ENCODE measurements at regions not wholly inside any gene's neighbourhood (a gene's known extent, or its start where the extent isn't known, plus 50 kb on each side); places are given as distances from the start of the nearest gene placed in this dataset.

- no peak for ATAC-seq
- no peak for TF ChIP-seq POU6F1 (CRISPR knock-in tag; IDR thresholded peaks at IDR 0.05; ENCODE audit: borderline replicate concordance, low read depth)
- no peak for TF ChIP-seq TCF4 (CRISPR knock-in tag; IDR thresholded peaks at IDR 0.05; ENCODE audit: borderline replicate concordance)
- no peak for TF ChIP-seq TOX (CRISPR knock-in tag; IDR thresholded peaks at IDR 0.05; ENCODE audit: borderline replicate concordance)
- no peak for TF ChIP-seq ZNF8 (CRISPR knock-in tag; IDR thresholded peaks at IDR 0.05)
- no peak for TF ChIP-seq ESRRG (CRISPR knock-in tag; IDR thresholded peaks at IDR 0.05)
Observed at GRCh38 chr2:150788426-150789140, 301.1 kb upstream of the RND3 start.

- TF ChIP-seq ZC3H10 (CRISPR knock-in tag; IDR thresholded peaks at IDR 0.05): no peak
- no peak for TF ChIP-seq ZFP3 (CRISPR knock-in tag; IDR thresholded peaks at IDR 0.05)
- TF ChIP-seq CSDC2 (CRISPR knock-in tag; IDR thresholded peaks at IDR 0.05): no peak
- no peak for TF ChIP-seq GLIS3 (CRISPR knock-in tag; IDR thresholded peaks at IDR 0.05)
- TF ChIP-seq ZNF70 (CRISPR knock-in tag; IDR thresholded peaks at IDR 0.05): no peak
- TF ChIP-seq ISL1 (CRISPR knock-in tag; IDR thresholded peaks at IDR 0.05): no peak
- no peak for TF ChIP-seq ESRRG (CRISPR knock-in tag; IDR thresholded peaks at IDR 0.05)
- no peak for TF ChIP-seq RARB (CRISPR knock-in tag; IDR thresholded peaks at IDR 0.05)
- no peak for TF ChIP-seq ARNTL (CRISPR knock-in tag; IDR thresholded peaks at IDR 0.05; ENCODE audit: borderline replicate concordance, low read depth)
- TF ChIP-seq SNAI2 (CRISPR knock-in tag; IDR thresholded peaks at IDR 0.05): no peak
- TF ChIP-seq OSR1 (CRISPR knock-in tag; IDR thresholded peaks at IDR 0.05): no peak
- no peak for TF ChIP-seq TSHZ2 (CRISPR knock-in tag; IDR thresholded peaks at IDR 0.05)
- TF ChIP-seq ZNF8 (CRISPR knock-in tag; IDR thresholded peaks at IDR 0.05): no peak
- TF ChIP-seq CSRNP3 (CRISPR knock-in tag; IDR thresholded peaks at IDR 0.05): no peak
- TF ChIP-seq ZNF565 (CRISPR knock-in tag; conservative IDR thresholded peaks at IDR 0.05; ENCODE audit: low read depth): no peak
- TF ChIP-seq CREB5 (CRISPR knock-in tag; IDR thresholded peaks at IDR 0.05; ENCODE audit: low read depth): no peak
- no peak for TF ChIP-seq BACH2 (CRISPR knock-in tag; IDR thresholded peaks at IDR 0.05; ENCODE audit: borderline replicate concordance)
- TF ChIP-seq TCF4 (CRISPR knock-in tag; IDR thresholded peaks at IDR 0.05; ENCODE audit: borderline replicate concordance): no peak
- ATAC-seq: no peak
Observed at GRCh38 chr2:150787353-150788093, 300.1 kb upstream of the RND3 start.

GRCh38 chr2:150784389-150784788, 296.9 kb upstream of the RND3 start:
- ATAC-seq: no peak

More at GRCh38 chr2:150784389-150784788, 296.9 kb upstream of the RND3 start:
- no peak for TF ChIP-seq SNAI2 (CRISPR knock-in tag; IDR thresholded peaks at IDR 0.05)
- TF ChIP-seq ZFP3 (CRISPR knock-in tag; IDR thresholded peaks at IDR 0.05): no peak
- TF ChIP-seq TCF4 (CRISPR knock-in tag; IDR thresholded peaks at IDR 0.05; ENCODE audit: borderline replicate concordance): no peak
- TF ChIP-seq ZNF70 (CRISPR knock-in tag; IDR thresholded peaks at IDR 0.05): no peak
- no peak for TF ChIP-seq ZNF8 (CRISPR knock-in tag; IDR thresholded peaks at IDR 0.05)
- no peak for TF ChIP-seq PPARA (CRISPR knock-in tag; IDR thresholded peaks at IDR 0.05; ENCODE audit: borderline replicate concordance)
- TF ChIP-seq CSDC2 (CRISPR knock-in tag; IDR thresholded peaks at IDR 0.05): no peak
- no peak for TF ChIP-seq ZC3H10 (CRISPR knock-in tag; IDR thresholded peaks at IDR 0.05)
- TF ChIP-seq TSHZ2 (CRISPR knock-in tag; IDR thresholded peaks at IDR 0.05): no peak
- no peak for TF ChIP-seq CSRNP3 (CRISPR knock-in tag; IDR thresholded peaks at IDR 0.05)
- no peak for TF ChIP-seq ZFP30 (CRISPR knock-in tag; IDR thresholded peaks at IDR 0.05)
